Gastroesophageal sphincter (tissue), 3 donors: ENCODE measurements at regions not wholly inside any gene's neighbourhood (a gene's known extent, or its start where the extent isn't known, plus 50 kb on each side); places are given as distances from the start of the nearest gene placed in this dataset.

Source experiments
- CTCF ChIP-seq, 4 experiments: fragments of 200-600 bp in 2 of 4; fragments of 450-650 bp in 2 of 4; sonication (generic) in 1 of 4; IDR thresholded peaks; one replicate each; pipeline ENCODE4 v1.5.1; 2017 to 2019; ENCODE audit warnings: antibody characterized with exemption in 4 of 4, mild to moderate bottlenecking in 2 of 4, moderate library complexity in 2 of 4
- POLR2A ChIP-seq, 2 donors: fragments of 450-650 bp; IDR thresholded peaks; one replicate each; pipeline ENCODE4 v1.6.1; 2017; ENCODE audit warnings: antibody characterized with exemption in 2 of 2, mild to moderate bottlenecking in 2 of 2, moderate library complexity in 1 of 2
- POLR2AphosphoS5 ChIP-seq: sonication (generic); formaldehyde crosslinking; IDR thresholded peaks from one replicate; pipeline ENCODE4 v1.6.1; 2017; ENCODE audit warnings: antibody characterized with exemption

DNA sequence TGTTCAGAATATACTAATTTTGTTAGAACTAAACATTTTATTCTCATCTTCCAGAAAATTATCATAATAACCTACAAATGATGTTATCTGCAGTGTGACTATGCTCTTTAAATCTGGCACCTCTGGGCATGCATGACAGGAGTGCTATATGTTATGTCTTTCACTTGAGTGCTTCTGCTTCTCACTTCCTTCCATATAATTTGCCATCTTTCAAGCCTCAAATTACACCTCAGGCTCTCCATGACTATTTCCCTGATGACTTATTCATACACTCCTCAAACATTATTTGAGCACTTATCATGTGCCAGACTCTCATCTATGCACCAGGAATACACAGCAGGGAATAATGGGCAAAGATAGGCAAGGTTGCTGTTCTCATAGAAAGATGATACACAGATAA lies 219.3 kb upstream of the POU2AF2 start:
- TF ChIP-seq CTCF (IDR thresholded peaks at IDR 0.05) (no peak), POLR2A (IDR thresholded peaks at IDR 0.05) (no peak), POLR2AphosphoS5 (no peak)
